Sigmoid colon (tissue), 6 donors: ENCODE measurements at regions not wholly inside any gene's neighbourhood (a gene's known extent, or its start where the extent isn't known, plus 50 kb on each side); places are given as distances from the start of the nearest gene placed in this dataset.
"Not testable (repeated sequence)": the region's sequence is repeated elsewhere in the genome, so short reads cannot be mapped to it uniquely, and the experiment has no call there.

Experiments
- DNase-seq: peaks from one replicate; pipeline ENCODE4 v3.0.0-alpha.2; 2019
- H3K27ac ChIP-seq, 4 donors: fragments of 200-600 bp; sonication (generic); one replicate each; pipeline ENCODE4 v1.5.1; 2016 to 2019; ENCODE audit warnings: mild to moderate bottlenecking in 1 of 4
- H3K27me3 ChIP-seq, 3 donors: fragments of 200-600 bp; sonication (generic); one replicate each; pipeline ENCODE4 v1.5.1; 2019; ENCODE audit warnings: mild to moderate bottlenecking in 1 of 3
- H3K36me3 ChIP-seq, 4 donors: fragments of 200-600 bp; sonication (generic); one replicate each; pipeline ENCODE4 v1.5.1; 2016 to 2019
- H3K4me1 ChIP-seq, 4 donors: fragments of 200-600 bp; sonication (generic); one replicate each; pipeline ENCODE4 v1.5.1; 2017 to 2019
- H3K4me3 ChIP-seq, 4 donors: fragments of 200-600 bp; sonication (generic); one replicate each; pipeline ENCODE4 v1.5.1; 2017 to 2019; ENCODE audit warnings: mild to moderate bottlenecking in 2 of 4, moderate library complexity in 1 of 4
- H3K9me3 ChIP-seq, 4 donors: fragments of 200-600 bp in 3 of 4; sonication (generic) in 3 of 4; one replicate each; pipeline versions ENCODE4 v1.5.1 to v1.6.1; 2013 to 2019
- EP300 ChIP-seq, 4 donors: sonication (generic); formaldehyde crosslinking; IDR thresholded peaks; one replicate each; pipeline ENCODE4 v1.6.1; 2017; ENCODE audit warnings: antibody characterized with exemption in 4 of 4
- POLR2A ChIP-seq, 2 donors: fragments of 450-650 bp; IDR thresholded peaks; one replicate each; pipeline ENCODE4 v1.6.1; 2016; ENCODE audit warnings: antibody characterized with exemption in 2 of 2, mild to moderate bottlenecking in 2 of 2, moderate library complexity in 2 of 2
- POLR2AphosphoS5 ChIP-seq, 4 donors: sonication (generic); formaldehyde crosslinking; IDR thresholded peaks; one replicate each; pipeline ENCODE4 v1.6.1; 2017; ENCODE audit warnings: antibody characterized with exemption in 4 of 4
- WGBS, 2 donors: extraction: QIAGEN DNeasy Blood & Tissue Kit; methylation state at CpG; one replicate each; pipeline ENCODE4 v1.1.7; 2013; 5-methylcytosine and 5-hydroxymethylcytosine counted together
- intact Hi-C: fragments of 100-400 bp; cut with DNase I; formaldehyde crosslinking; loops from one replicate; pipeline ENCODE4 v1.15.1; 2023
- TF ChIP-seq, protein P1 (sequence below), 4 experiments: fragments of 450-650 bp in 3 of 4; fragments of 200-600 bp in 1 of 4; IDR thresholded peaks; one replicate each; pipeline ENCODE4 v1.5.1; 2016 to 2019; ENCODE audit warnings: antibody characterized with exemption in 4 of 4, mild to moderate bottlenecking in 3 of 4, moderate library complexity in 2 of 4
- donor health status: healthy with polysubstance abuse.
- donor health status: healthy.

DNA sequence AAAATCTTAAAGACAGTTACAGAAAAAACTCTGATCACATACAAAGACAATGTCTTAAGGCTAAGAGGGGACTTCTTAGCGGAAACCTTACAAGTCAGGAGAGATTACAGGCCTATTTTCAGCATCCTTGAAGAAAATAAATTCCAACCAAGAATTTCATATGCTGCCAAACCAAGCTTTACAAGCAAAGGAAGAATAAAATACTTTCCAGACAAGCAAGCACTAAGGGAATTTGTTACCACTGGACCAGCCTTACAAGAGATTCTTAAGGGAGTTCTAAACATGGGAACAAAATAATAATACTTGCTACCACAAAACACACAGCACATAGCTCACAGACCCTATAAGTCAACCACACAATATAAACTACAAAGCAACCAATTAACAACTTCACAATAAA lies 255.8 kb upstream of the ZFP42 start:
- Histone ChIP-seq H3K27ac (no peak overlapping the region), H3K4me3 (no peak overlapping the region), H3K4me1 (no peaks in the 10 kb centered on the region), H3K27me3 (no peaks in the 10 kb centered on the region), H3K36me3 (no peaks in the 10 kb centered on the region), H3K9me3 (peaks cover 0 to 10% (median 6%) of the 10 kb centered on the region in 4 donors)
- no peak for DNase-seq
- no peak for TF ChIP-seq POLR2AphosphoS5 (IDR thresholded peaks at IDR 0.05)
- no peak for TF ChIP-seq POLR2A (IDR thresholded peaks at IDR 0.05)
- TF ChIP-seq, protein P1, sequence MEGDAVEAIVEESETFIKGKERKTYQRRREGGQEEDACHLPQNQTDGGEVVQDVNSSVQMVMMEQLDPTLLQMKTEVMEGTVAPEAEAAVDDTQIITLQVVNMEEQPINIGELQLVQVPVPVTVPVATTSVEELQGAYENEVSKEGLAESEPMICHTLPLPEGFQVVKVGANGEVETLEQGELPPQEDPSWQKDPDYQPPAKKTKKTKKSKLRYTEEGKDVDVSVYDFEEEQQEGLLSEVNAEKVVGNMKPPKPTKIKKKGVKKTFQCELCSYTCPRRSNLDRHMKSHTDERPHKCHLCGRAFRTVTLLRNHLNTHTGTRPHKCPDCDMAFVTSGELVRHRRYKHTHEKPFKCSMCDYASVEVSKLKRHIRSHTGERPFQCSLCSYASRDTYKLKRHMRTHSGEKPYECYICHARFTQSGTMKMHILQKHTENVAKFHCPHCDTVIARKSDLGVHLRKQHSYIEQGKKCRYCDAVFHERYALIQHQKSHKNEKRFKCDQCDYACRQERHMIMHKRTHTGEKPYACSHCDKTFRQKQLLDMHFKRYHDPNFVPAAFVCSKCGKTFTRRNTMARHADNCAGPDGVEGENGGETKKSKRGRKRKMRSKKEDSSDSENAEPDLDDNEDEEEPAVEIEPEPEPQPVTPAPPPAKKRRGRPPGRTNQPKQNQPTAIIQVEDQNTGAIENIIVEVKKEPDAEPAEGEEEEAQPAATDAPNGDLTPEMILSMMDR (IDR thresholded peaks at IDR 0.05), result no peak
- no peak for TF ChIP-seq EP300 (IDR thresholded peaks at IDR 0.05)
- 94 to 95% methylated on average over 1 of the region's 1 CpG for WGBS, 2 donors
- intact Hi-C loops, result no loop called here

DNA sequence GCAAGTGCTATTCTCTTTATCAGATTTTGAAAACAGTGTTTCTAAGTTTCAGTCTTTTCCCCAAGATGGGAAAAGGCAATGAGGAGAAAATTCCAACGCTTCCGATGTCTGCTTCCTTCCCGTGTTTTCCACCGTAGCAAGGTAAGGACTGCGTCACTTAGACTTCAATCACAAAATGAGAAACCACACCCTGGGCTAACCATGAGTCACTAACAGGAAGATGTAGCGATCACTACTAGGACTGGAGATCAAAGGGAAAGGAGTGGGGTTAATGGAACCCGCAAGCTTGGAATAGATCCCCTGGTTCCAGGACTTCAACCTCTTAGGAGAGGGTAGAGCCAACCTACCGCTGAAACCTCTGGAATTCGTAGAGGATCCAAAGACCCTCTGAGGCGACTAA lies 250.7 kb upstream of the ZFP42 start:
- Histone ChIP-seq H3K4me1 (no peaks in the 10 kb centered on the region), H3K36me3 (no peaks in the 10 kb centered on the region), H3K27ac (no peak overlapping the region), H3K9me3 (peaks cover 0 to 6% (median 4%) of the 10 kb centered on the region in 4 donors), H3K4me3 (no peak overlapping the region), H3K27me3 (no peaks in the 10 kb centered on the region)
- whole genome bisulfite sequencing, 2 donors, result 86 to 96% methylated on average over 10 of the region's 10 CpGs
- DNase-seq, result no peak
- intact Hi-C loops, result no loop called here
- TF ChIP-seq, protein P1 (IDR thresholded peaks at IDR 0.05), result no peak
- TF ChIP-seq POLR2AphosphoS5 (IDR thresholded peaks at IDR 0.05) (no peak), EP300 (IDR thresholded peaks at IDR 0.05) (no peak), POLR2A (IDR thresholded peaks at IDR 0.05) (no peak)

DNA sequence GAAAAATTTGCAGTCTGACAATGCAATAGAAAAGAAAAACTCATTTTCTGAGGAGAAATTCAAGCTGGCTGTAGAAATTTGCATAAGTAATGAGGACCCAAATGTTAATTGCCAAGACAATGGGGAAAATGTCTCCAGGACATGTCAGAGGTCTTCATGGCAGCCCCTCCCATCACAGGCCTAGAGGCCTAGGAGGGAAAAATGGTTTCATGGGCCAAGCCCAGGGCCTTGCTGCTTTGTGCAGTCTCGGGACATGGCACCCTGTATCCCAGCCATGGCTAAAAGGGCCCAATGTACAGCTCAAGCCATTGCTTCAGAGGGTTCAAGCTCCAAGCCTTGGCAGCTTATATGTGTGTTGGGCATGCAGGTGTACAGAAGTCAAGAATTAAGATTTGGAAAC lies 244.9 kb upstream of the ZFP42 start:
- H3K4me3 ChIP-seq, H3K36me3 ChIP-seq, H3K4me1 ChIP-seq, intact Hi-C loops, H3K9me3 ChIP-seq, H3K27me3 ChIP-seq, DNase-seq, H3K27ac ChIP-seq: not testable (repeated sequence)
- WGBS, 2 donors, result 83 to 87% methylated on average over 1 of the region's 1 CpG

DNA sequence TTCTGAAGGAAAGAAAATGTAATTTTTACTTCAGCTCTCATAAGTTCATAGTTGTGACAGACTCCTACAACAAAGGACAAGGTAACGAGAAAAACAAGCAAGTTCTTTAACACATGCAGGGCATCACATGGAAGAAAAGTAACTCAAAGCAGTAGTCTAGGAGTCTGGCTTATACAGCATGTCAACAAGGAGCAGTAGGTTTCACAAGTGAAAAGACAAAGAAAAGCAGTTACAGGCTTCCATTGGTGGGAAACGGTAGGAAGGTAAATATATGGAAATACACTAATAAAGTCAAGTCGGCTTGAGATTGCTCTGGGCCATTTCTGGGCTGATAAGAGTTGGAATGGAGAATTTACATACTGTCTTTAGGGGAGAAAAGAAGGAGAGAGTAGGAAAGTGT lies 228.4 kb upstream of the ZFP42 start:
- no peaks in the 10 kb centered on the region for H3K4me1 ChIP-seq
- no peaks in the 10 kb centered on the region for H3K36me3 ChIP-seq
- H3K4me3 ChIP-seq, result no peak overlapping the region
- no peaks in the 10 kb centered on the region for H3K27me3 ChIP-seq
- DNase-seq, result no peak
- H3K27ac ChIP-seq, result no peak overlapping the region
- intact Hi-C loops, result no loop called here
- 34 to 53% methylated on average over 3 of the region's 3 CpGs for WGBS, 2 donors
- TF ChIP-seq EP300 (IDR thresholded peaks at IDR 0.05), result no peak
- TF ChIP-seq, protein P1 (IDR thresholded peaks at IDR 0.05), result no peak
- no peak for TF ChIP-seq POLR2A (IDR thresholded peaks at IDR 0.05)
- TF ChIP-seq POLR2AphosphoS5 (IDR thresholded peaks at IDR 0.05), result no peak
- no peaks in the 10 kb centered on the region for H3K9me3 ChIP-seq

DNA sequence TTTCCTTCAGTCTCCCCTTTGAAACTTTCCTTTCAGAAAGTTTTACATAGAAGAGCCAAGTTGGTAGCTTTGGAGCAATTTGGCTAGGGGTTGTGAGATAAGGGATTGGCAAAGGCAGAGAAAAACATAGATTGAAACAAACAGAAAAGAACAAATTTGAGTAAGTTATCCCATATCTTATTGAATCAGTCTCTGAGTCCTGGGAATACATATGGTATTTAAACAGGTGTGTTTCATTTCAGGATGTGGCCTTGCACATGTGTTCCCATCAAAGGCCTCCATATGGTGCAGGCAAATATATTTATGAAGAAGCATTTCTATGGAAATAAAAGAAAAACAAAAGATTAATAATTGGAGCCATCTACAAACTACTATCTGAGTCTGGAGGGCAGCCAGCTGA lies 227.9 kb upstream of the ZFP42 start:
- DNase-seq, result no peak
- H3K4me1 ChIP-seq, result no peaks in the 10 kb centered on the region
- intact Hi-C loops, result no loop called here
- no peaks in the 10 kb centered on the region for H3K27me3 ChIP-seq
- TF ChIP-seq, protein P1 (IDR thresholded peaks at IDR 0.05), result no peak
- TF ChIP-seq EP300 (IDR thresholded peaks at IDR 0.05), result no peak
- no peak for TF ChIP-seq POLR2A (IDR thresholded peaks at IDR 0.05)
- TF ChIP-seq POLR2AphosphoS5 (IDR thresholded peaks at IDR 0.05), result no peak
- H3K4me3 ChIP-seq, result no peak overlapping the region
- no peaks in the 10 kb centered on the region for H3K9me3 ChIP-seq
- H3K27ac ChIP-seq, result no peak overlapping the region
- no peaks in the 10 kb centered on the region for H3K36me3 ChIP-seq
